ENCODE measurements at regions not wholly inside any gene's neighbourhood (a gene's known extent, or its start where the extent isn't known, plus 50 kb on each side); places are given as distances from the start of the nearest gene placed in this dataset.
"Not testable (repeated sequence)": the region's sequence is repeated elsewhere in the genome, so short reads cannot be mapped to it uniquely, and the experiment has no call there.

DNA sequence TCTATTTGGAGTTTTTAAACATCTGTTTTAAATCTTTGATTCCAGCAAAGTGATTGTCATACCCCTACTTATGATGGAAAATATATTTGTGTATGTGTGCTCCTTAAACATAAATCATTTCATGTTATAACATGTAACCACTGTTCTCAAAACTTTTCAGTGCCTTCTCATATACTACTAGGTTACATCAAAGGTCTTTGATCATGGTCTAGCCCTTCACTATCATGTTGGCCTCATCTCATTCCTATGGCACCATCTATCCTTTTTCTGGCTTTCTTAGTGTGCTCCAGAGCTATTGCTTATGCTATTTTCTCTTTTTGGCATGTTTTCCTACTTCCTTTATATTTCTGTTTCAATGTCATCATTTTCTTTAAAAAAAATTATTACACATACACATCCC is 367.9 kb upstream of the SLC39A10 start:
- no peak for DNase-seq

DNA sequence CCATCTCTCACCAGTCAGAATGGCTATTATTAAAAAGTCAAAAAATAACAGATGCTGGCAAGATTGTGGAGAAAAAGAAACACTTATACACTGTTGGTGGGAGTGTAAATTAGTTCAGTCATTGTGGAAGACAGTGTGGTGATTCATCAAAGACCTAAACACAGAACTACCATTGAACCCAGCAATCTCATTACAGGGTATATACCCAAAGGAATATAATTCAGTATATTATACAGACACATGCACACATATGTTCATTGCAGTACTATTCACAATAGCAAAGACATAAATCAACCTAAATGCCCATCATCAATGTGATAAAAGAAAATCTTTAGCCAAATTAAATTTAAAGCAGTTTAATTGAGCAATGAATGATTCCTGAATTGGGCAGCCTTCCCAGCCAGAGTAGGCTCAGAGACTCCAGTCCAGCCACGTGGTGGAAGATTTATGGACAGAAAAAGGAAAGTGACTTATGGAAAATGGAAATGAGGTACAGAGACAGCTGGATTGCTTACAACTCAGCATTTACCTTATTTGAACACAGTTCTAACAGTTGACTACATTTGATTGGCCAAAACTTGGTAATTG is 377.1 kb upstream of the SLC39A10 start:
- DNase-seq = no peak

DNA sequence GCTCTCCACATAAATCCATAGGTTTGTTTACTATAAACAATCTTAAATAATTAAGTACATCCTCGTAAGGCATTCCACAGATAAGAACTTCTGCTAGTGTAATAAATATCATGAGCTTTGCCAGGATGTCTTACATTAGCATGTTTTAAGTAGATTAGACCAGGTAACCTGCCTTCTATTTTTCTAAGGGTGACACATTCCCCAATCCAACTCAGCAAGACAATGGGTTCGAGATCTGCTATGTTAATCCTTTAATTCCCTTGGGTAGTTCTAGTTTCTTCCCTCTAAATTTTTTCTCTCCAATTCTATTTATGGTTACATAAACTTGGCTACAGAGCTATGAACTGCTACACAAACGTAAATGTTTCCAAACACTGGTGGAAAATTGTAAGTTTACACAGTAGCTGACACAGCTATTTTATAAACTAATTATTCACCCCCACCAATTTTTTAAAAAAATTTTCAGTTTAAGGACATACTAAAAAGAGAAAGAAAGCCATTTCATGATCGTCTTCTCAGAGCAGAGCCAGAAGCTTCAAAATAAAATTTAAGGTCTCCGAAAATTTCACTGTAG is 386.5 kb upstream of the SLC39A10 start:
- DNase-seq = no peak

DNA sequence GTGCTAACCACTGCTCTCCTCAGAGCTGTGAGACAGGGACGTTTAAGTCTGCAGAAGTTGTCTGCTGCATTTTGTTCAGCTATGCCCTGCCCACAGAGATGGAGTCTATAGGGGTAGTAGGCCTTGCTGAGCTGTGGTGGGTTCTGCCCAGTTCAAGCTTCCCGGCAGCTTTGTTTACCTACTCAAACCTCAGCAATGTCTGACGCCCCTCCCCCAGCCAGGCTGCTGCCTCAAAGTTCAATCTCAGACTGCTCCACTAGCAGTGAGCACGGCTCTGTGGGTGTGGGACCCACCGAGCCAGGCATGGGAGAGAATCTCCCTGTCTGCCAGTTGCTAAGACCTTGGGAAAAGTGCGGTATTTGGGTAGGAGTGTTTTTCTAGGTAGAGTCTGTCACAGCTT is 387.8 kb upstream of the SLC39A10 start:
- no peak for DNase-seq

DNA sequence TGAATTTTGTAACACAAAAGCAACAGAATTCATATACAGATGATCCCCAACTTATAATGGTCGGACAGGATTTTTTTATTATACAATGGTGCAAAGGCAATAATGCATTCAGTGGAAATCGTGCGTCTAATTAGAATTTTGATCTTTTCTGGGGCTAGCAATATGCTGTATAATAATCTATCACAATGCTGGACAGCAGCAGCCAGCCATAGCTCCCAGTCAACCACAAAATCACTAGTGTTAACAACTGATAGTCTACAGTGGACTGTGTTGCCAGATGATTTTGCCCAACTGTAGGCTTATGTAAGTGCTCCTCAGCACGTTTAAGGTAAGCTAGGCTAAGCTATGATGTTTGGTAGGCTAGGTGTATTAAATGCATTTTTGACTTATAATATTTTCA is 399.0 kb upstream of the SLC39A10 start:
- no peak for DNase-seq

DNA sequence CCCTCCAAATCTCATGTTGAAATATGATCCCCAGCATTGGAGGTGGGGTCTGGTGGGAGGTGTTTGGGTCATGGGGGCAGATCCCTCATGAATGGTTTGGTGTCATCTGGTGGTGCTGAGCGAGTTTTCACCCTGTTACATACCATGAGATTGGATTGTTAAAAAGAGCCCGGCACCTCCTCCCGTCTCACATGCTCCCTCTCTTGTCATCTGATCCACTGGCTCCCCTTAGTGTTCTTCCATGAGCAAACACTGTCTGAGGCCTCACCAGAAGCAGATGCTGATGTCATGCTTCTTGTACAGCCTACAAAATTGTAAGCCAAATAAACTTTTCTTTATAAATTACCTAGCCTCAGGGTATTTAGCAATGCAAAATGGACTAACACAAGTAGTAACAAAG is 405.0 kb upstream of the SLC39A10 start:
- no peak for DNase-seq

DNA sequence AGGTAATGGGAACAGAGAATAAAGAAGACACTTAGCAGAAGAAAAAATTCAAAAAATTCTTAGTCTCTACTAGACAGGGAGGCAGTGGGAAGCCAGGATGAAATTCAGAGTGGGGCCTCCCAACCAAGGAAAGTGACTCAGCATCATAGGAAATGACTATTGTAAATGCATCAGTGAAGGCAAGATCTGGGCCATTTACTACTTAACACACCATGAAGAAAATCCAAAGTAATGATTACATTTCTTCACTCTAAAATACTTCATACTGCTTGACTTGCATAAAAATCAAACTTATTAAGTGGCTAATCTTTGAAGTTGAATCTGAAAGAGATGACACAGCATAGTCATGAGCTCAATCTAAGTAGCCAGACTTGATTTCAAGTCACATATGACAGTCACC is 405.8 kb upstream of the SLC39A10 start:
- DNase-seq = no peak

DNA sequence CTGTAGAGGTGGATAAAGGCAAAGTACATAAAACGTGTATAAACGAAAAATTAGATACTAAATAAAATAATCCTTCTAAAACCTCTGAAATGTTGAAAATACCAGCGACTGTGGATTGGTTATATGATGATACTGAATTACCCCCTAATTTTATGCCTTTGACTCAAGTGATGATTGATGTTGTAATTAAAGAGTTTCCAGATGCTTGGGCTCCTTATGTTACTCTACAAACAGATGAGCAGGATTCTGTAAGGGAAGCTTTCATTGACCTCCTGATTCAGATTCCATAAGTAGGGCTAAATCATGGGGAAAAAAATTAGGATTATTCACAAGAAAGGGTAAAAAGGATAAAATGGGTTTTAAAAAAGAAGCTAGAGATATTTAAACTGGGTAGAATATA is 418.2 kb upstream of the SLC39A10 start:
- no peak for DNase-seq

DNA sequence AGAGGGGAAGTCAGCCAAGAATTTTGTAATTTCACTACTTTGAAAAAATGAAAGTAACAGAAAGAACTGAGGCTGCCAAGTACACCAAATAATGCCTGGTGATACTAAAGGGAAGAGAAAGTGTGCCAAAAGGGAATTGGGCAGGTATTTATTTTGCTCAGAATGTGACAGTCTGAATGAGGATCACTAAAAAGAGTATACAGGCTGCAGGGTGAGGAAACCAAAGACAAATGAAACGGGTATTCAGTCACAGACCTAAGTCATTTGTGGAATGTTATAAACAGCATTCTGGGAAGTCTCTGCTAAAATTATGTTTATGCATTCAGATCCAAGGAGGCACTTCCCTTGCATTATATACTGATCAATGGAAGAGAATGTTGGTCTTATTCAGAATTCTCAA is 418.6 kb upstream of the SLC39A10 start:
- DNase-seq = no peak

DNA sequence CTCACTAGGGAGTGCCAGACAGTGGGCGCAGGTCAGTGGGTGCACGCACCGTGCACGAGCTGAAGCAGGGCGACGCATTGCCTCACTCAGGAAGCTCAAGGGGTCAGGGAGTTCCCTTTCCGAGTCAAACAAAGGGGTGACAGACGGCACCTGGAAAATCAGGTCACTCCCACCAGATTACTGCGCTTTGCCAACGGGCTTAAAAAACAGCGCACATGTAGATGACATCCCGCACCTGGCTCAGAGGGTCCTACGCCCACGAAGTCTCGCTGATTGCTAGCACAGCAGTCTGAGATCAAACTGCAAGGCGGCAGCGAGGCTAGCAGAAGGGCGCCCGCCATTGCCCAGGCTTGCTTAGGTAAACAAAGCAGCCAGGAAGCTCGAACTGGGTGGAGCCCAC is 428.5 kb upstream of the SLC39A10 start:
- not testable (repeated sequence) for DNase-seq

DNA sequence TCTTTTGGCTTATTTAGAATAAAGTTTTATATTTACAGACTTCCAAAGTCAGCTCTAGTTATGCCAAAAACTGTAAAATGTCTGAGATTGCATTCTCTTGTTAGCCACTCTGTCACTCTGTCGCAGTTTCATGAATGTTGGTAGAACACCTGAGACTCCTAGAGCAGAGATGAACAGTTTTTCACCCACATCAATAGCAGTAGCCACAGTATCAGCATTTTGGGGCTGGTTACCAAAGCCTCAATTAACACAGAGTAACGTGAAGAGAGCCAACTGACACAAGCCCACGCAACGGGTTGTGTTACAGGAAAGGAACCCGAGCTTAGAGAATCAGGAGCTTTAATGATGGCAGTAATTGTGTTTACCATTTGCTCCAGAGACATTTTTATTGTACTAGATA is 443.0 kb upstream of the SLC39A10 start:
- no peak for DNase-seq

DNA sequence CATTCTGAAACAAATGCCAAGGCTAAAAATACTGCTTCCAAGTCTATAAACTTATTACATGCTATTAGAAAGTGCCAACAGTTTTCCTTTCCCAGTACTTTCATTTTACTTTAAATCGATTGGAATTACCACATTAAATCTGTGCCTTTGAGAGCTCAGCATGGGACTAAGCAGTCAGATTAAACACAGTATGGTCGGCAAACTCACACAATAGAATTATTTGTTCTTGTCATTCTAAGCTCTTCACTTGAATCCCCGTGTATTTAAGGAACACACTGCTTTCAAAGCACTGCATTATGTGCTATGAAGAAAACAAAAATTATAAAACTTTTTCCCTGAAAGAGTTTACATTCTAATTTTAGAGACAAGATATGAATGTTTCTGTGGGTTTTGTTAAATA is 444.4 kb upstream of the SLC39A10 start:
- DNase-seq = no peak

DNA sequence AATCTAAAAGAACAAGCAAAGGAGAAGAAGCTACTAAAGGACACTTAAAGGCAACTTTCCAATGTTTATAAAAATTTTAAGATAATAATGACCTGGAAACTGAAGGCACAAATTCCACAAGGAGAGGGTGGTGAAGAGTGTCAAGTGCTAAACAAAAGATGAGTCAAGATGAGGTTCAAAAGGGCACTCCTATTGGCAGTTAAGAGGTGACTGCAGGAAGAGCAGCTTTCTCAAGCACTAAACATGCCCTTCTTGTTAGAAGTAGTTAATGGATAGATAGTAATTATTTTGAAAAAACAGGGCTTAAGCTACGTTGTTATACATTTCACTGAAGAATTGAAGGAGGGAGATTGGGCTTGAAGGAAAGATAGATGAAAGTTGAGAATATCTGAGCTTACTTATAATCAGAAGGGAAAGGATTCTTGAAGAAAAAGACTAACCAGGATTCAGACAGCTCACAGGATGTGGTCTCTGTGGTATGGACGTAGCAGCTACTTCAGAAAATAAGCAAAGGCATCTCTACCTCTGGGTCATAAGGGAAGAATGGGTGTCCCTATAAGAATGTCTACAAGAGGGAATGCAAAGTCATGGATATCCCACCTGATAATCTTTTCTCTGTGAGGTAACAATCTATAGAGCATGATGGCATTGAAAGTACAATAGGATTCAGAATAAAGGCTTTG is 454.7 kb upstream of the SLC39A10 start:
- DNase-seq = peak; percentile 59

DNA sequence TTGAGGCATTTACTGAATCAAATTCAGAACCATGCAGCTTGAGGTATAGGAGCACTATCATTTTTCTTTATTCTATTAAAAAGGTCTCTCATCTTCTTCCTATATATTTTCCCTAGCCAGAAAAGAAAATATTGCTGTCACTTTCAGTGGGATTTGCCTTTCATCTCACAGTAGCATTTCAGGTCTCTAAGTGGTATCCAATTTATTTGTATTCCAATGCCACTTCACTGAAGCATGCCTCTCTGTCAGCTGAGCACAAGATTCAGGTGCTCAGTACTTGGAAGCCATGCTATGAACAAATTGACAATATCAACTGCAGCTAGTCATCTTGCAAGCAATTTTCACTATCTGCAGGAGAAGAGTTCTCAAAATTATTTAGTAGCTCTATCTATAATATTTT is 457.2 kb upstream of the SLC39A10 start:
- DNase-seq = no peak

DNA sequence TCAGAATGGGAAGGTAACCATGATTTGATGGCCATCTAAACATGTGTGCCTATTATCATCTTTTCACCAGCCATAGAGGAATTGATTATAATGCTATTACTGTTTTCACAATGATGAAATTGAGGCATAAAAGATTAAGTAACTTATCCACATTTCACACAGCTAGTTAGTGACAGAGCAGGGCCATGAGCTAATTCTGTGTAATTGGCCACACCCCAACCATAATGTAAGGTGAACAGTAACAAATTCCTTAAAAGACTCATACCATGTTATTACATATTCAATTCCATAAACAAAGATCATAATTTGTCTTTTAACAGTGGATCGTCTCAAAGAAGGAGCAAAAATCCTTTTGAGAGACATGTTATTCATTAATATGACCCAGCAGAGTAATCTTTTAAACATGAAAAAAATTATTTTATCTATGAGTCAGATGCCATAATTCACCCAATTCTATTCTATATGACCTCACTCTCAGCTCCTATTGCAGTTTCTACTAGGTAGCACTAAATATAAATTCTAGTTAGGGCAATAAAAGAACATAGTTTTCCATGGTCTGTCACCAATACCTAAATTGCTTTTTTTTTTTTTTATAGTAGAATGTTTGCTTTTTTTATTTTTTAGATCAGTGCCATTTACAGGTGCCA is 475.8 kb upstream of the SLC39A10 start:
- DNase-seq = no peak

DNA sequence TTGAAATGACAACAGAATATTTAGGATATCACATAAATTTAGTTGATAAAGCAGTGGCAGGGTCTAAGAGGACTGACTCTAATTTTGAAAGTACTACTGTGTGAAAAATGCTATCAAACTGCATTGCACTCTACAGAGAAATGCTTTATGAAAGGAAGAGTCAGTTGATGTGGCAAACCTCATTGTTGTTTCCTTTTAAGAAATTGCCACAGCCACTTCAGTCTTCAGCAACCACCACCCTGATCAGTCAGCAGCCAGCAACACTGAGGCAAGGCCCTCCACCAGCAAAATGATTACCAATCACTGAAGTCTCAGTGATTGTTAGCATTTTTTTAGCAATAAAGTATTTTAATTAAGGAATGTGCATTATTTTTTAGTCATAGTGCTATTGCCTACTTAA is 488.7 kb upstream of the SLC39A10 start:
- no peak for DNase-seq

DNA sequence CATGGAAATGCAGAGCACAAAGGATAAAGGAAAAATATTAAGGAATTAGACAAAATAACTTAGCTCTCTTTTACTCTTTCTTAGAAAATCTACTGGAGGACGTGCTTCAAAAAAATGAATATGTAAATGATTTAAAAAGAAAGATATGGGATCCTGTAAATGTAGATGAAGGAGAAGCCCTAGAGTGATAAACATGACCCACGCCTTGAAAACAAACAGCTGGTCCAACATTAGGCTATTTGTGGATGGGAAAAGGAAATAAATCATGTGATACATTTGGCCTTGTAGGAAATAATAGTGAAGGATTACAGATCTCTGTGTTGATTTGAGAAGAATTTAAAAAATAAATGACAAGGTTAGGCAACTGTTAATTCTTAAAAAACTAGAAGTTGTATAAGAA is 492.1 kb upstream of the SLC39A10 start:
- no peak for DNase-seq

DNA sequence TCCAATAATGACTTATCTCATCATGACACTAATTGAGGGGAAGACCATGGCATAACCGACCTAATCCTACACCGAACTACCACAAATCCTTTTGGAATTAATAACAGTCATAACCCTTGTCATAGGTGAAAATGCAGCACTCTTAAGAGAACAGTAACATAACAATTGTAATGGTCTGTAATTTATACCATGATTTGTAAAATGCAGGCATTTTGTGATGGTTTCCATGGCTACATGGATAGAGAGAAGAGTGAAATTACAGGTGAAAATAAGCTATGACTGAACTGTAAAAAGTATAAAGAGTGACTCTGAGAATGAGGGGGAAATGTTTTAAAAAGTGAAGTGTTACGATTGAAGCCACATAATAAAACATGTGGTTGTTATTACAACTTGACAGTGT is 494.1 kb upstream of the SLC39A10 start:
- DNase-seq = no peak

DNA sequence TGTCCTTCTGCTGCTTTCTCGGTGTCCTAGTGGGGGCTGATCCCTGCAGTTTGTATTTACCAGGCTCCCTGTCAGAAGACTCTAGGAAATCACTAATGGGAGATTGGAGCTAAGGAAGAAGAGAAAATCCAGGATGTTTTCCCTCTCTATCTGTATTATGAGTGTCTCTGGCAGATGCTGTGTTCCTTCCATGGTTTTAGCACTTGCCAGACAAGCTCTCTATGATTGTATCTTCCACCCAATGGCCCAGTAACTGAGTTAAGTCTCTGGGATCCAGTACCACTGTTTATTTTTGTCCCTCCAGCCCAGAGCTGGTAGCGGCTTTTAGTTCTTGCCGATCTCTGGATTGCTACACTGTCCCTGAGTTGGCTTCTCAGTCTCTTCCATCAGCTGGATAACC is 494.8 kb upstream of the SLC39A10 start:
- no peak for DNase-seq

DNA sequence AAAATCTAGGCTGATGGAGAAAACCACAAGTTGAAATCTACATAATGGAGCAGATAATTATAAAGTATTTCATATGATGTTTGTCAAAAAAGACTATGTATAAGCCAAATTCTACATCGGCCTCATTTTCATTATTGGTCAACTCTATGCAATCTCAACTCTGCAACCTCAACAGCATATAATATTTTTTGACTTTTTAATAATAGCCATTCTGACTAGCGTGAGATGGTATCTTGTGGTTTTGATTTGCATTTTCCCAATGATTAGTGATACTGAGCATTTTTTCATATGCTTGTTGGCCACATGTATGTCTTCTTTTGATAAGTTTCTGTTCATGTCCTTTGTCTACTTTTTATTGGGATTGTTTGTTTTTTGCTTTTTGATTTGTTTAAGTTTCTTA is 496.1 kb upstream of the SLC39A10 start:
- DNase-seq = no peak

DNA sequence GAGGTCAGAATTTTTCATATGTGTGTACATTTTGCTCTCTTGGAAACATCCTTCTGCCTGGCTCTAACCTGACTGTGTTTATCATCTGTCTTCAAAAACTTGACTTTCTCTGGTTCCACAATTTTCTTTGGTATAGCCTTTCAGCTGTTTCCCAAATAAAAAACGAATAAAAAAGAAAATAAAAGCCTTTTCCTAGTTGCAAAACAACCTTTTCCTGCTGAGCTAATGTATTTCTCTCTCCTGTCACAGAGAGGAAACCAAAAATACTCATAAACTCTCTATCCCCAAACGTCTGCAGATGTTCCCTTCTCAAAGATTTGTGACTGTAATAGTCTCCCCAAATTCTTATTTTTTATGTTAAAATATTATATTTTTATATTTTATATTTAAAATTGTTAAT is 505.3 kb upstream of the SLC39A10 start:
- DNase-seq = no peak

DNA sequence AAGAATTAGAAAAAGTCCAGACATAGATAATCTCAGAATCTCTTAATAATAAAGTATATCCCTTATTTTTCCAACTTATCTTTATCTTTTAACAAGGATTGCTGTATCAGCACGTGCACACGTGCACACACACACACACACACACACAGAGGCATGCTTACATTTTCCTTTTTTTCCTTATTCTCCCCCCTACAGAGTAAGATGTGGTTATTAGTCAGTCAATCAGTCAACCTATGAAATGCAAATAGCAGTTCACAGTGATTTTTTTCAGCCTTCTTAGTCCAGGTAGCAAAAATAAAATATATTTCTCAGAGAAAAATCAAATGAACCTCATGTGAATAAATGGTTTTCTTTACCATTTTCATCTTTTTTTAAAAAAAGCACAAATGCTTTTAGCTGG is 506.2 kb upstream of the SLC39A10 start:
- no peak for DNase-seq

DNA sequence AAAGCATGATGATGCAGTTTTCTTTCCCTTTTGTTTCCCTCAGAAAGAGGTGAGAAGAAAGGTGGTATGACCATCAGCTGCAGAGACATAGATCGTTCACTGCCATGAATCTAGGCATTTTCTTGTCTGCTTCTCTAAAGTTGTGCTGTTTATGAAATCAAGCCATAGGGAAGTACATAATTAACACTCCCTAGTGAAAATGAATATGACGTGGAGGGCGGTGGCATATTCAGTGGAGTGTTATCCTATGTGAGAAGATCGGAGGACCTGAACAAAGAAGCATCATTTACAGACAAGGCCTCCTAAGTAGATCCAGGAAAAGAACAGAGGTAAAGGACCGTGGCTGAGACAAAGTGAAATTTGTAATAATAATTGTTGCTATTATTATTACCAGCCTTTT is 509.0 kb upstream of the SLC39A10 start:
- no peak for DNase-seq

DNA sequence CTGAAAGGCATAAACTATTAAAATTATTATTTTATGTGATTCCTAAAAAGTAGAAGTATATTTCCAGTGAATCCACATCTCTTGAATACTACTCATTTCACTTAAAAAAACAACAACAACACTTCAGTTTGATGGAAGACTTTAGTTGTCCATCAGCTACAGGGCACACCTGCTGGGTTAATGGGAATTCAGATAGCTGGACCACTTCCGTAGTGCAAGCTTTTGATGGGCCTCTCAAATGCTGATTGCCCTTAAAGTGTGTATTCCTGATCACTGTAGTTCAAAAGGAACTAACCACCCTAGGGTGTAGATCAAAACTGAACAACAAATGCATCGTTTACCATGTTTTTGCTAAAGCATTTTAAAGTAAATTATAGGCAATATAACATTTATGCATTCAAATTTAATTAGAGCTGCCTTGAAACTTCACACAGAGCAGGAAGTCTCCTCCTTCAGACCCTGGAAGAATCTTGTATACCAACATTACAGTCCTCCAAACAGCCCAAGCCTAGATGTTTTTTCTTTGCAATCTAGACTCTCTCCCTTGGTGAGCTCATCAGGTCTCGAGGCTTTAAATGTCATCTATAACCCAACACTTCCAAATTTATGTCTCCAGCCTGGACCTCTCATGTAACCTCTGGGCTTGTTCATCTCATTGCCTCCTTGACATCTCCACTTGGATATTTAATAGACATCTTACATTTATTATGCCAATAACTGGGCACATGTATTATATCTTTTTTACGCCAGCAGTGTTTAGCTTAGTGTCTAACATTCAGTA is 510.1 kb upstream of the SLC39A10 start:
- no peak for DNase-seq
